OCI-LY7 (cell line): ENCODE measurements at regions not wholly inside any gene's neighbourhood (a gene's known extent, or its start where the extent isn't known, plus 50 kb on each side); places are given as distances from the start of the nearest gene placed in this dataset.

Source experiments
- BruUV-seq: library from RNA; stranded (reverse); fragments of 400-500 nt; replicated peaks from 2 replicates; lab custom pipeline; 2021; lab: Mats Ljungman, UMichigan
- CTCF ChIA-PET: fragments of 300-600 bp; sonication (Branson Sonifier 250); formaldehyde crosslinking; loops from one replicate; lab custom pipeline; 2022; ENCODE audit warnings: antibody characterized with exemption; ENCODE audit not compliant: unreplicated experiment; lab: Charles Lee
- POLR2A ChIA-PET: fragments of 300-600 bp; sonication (Branson Sonifier 250); formaldehyde crosslinking; loops from one replicate; lab custom pipeline; 2022; ENCODE audit warnings: antibody characterized with exemption; lab: Charles Lee
- DNase-seq: peaks from one replicate; pipeline ENCODE4 v3.0.0-alpha.2; 2015; ENCODE audit warnings: low spot score
- H2AFZ ChIP-seq: fragments of 200-600 bp; sonication (generic), shearing (Covaris generic); 2 replicates; pipeline ENCODE4 v1.6.1; 2014; ENCODE audit warnings: mild to moderate bottlenecking, antibody characterized with exemption, low read length, moderate library complexity
- H3K27ac ChIP-seq: fragments of 200-600 bp; sonication (generic); 2 replicates; pipeline ENCODE4 v1.5.1; 2014; ENCODE audit warnings: mixed run types, low read depth, mild to moderate bottlenecking, moderate library complexity, low read length, inconsistent platforms; ENCODE audit not compliant: poor library complexity, severe bottlenecking
- H3K36me3 ChIP-seq: fragments of 200-600 bp; sonication (generic); 2 replicates; pipeline ENCODE4 v1.6.1; 2014; ENCODE audit warnings: mild to moderate bottlenecking, antibody characterized with exemption, low read length, moderate library complexity, mixed read lengths; ENCODE audit not compliant: insufficient read depth
- H3K4me1 ChIP-seq: fragments of 200-600 bp; sonication (generic); 2 replicates; pipeline ENCODE4 v1.5.1; 2014; ENCODE audit warnings: mild to moderate bottlenecking, low read length; ENCODE audit not compliant: insufficient read depth, poor library complexity, severe bottlenecking
- H3K4me2 ChIP-seq: fragments of 200-600 bp; sonication (generic); 2 replicates; pipeline ENCODE4 v1.6.1; 2014; ENCODE audit warnings: mild to moderate bottlenecking, low read length
- H3K4me3 ChIP-seq: fragments of 200-600 bp; sonication (generic); 2 replicates; pipeline ENCODE4 v1.5.1; 2014; ENCODE audit warnings: mild to moderate bottlenecking, low read depth, low read length; ENCODE audit not compliant: poor library complexity, severe bottlenecking
- H3K79me2 ChIP-seq: fragments of 200-600 bp; sonication (generic); 2 replicates; pipeline ENCODE4 v1.6.1; 2016; ENCODE audit warnings: low read depth, mild to moderate bottlenecking, low read length, moderate library complexity, mixed read lengths; ENCODE audit not compliant: insufficient read depth
- H3K9me2 ChIP-seq: fragments of 200-600 bp; sonication (generic); 2 replicates; pipeline ENCODE4 v1.6.1; 2016; ENCODE audit warnings: mild to moderate bottlenecking, low read length, mixed read lengths; ENCODE audit not compliant: insufficient read depth
- H3K9me3 ChIP-seq: fragments of 200-600 bp; sonication (generic); 2 replicates; pipeline ENCODE4 v1.6.1; 2014; ENCODE audit warnings: mild to moderate bottlenecking, mixed run types, low read length, mixed read lengths
- H4K20me1 ChIP-seq: fragments of 200-600 bp; sonication (generic); 2 replicates; pipeline ENCODE4 v1.6.1; 2014; ENCODE audit warnings: mild to moderate bottlenecking, antibody characterized with exemption, low read length, moderate library complexity, mixed read lengths; ENCODE audit not compliant: insufficient read depth
- EZH2phosphoT487 ChIP-seq: fragments of 200-600 bp; sonication (generic); IDR thresholded peaks from 2 replicates; pipeline ENCODE4 v1.6.1; 2018; ENCODE audit warnings: low read depth, borderline replicate concordance, mild to moderate bottlenecking, mixed run types, antibody characterized with exemption, low read length, moderate library complexity, mixed read lengths
- intact Hi-C: fragments of 100-400 bp; cut with micrococcal nuclease; formaldehyde crosslinking; loops from one replicate; pipeline ENCODE4 v1.10.0; 2022; ENCODE audit not compliant: unreplicated experiment
- TF ChIP-seq, protein P1 (sequence below): fragments of 200-600 bp; sonication (generic); conservative IDR thresholded peaks from 2 replicates; pipeline ENCODE4 v1.5.1; 2014; ENCODE audit warnings: mild to moderate bottlenecking, antibody characterized with exemption, low read length, moderate library complexity, mixed read lengths

DNA sequence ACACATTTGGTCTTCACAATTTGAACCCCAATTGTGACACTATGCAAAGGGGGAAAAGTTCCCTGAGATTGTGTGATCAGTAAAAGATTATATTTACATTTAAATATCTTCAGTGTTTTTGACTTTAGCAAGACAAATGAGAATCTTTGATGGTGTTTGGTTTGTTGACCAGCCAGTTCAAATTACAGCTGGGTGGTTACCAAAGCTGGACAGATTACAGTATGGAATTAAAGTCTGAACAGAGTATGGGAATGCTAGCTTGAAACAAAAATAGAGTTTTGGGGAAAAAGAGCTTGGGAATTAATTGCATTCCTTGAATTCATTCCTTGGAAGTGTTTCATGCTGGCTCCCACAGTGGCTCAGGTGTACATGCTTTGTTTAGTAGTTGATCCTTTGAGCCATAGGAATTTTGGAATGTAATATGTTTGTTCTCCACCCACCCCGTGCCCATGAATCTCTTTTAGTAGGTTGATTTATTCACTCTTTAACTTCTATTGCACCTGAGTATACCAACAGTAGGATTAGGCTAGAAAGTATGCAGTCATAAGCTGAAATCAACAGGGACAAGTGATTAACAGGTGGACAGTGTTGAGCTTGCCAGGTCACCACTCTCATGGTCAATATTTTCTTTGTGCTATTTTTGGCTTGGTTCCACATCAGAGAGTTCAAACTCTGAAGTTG, 81.1 kb upstream of the HELT start:
- Histone ChIP-seq H4K20me1 (no peaks in the 10 kb centered on the region), H3K9me2 (no peaks in the 10 kb centered on the region), H3K36me3 (no peaks in the 10 kb centered on the region), H3K79me2 (no peaks in the 10 kb centered on the region), H3K9me3 (no peaks in the 10 kb centered on the region), H3K27ac (no peak overlapping the region), H3K4me2 (no peak overlapping the region), H3K4me3 (no peak overlapping the region), H3K4me1 (no peaks in the 10 kb centered on the region), H2AFZ (no peak overlapping the region)
- ChIA-PET CTCF (no interaction called here), POLR2A (interaction anchor here (0.6 to 1.4 kb wide), 3 partner anchors 20 to 172 kb away, joined by 3 to 5 read pairs (median 3); no protein-coding TSS in a partner anchor)
- no peak for TF ChIP-seq EZH2phosphoT487
- TF ChIP-seq, protein P1, sequence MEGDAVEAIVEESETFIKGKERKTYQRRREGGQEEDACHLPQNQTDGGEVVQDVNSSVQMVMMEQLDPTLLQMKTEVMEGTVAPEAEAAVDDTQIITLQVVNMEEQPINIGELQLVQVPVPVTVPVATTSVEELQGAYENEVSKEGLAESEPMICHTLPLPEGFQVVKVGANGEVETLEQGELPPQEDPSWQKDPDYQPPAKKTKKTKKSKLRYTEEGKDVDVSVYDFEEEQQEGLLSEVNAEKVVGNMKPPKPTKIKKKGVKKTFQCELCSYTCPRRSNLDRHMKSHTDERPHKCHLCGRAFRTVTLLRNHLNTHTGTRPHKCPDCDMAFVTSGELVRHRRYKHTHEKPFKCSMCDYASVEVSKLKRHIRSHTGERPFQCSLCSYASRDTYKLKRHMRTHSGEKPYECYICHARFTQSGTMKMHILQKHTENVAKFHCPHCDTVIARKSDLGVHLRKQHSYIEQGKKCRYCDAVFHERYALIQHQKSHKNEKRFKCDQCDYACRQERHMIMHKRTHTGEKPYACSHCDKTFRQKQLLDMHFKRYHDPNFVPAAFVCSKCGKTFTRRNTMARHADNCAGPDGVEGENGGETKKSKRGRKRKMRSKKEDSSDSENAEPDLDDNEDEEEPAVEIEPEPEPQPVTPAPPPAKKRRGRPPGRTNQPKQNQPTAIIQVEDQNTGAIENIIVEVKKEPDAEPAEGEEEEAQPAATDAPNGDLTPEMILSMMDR: no peak
- intact Hi-C loops: no loop called here
- no TSS peak for BruUV-seq
- DNase-seq: no peak

DNA sequence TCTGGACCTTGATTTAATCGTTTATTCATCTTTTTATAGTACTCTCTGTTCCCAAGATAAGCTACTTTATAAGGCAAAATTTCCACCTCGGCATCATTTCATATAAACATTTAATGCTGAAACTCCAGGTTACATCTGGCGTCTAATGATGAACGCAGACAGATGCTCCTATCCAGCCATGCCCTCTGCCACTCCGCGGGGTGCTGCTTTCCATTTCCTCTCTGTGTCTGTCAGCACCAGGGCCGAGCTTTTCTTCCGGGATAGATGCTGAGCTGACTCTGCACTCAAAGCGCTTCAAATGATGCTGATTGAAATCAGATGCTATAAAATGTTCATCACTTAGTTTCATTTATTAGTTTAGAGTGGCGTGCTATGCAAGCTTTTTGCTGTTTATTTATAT, 80.5 kb upstream of the HELT start:
- Histone ChIP-seq H3K9me3 (no peaks in the 10 kb centered on the region), H3K9me2 (no peaks in the 10 kb centered on the region), H3K4me3 (no peak overlapping the region), H3K4me1 (no peaks in the 10 kb centered on the region), H3K79me2 (no peaks in the 10 kb centered on the region), H3K4me2 (no peak overlapping the region), H4K20me1 (no peaks in the 10 kb centered on the region), H2AFZ (no peak overlapping the region), H3K27ac (no peak overlapping the region), H3K36me3 (no peaks in the 10 kb centered on the region)
- BruUV-seq: no TSS peak
- POLR2A ChIA-PET: interaction anchor here (0.6 to 1.4 kb wide), 3 partner anchors 20 to 172 kb away, joined by 3 to 5 read pairs (median 3); no protein-coding TSS in a partner anchor
- intact Hi-C loops: no loop called here
- DNase-seq: no peak
- CTCF ChIA-PET: no interaction called here
- TF ChIP-seq, protein P1: no peak
- no peak for TF ChIP-seq EZH2phosphoT487

DNA sequence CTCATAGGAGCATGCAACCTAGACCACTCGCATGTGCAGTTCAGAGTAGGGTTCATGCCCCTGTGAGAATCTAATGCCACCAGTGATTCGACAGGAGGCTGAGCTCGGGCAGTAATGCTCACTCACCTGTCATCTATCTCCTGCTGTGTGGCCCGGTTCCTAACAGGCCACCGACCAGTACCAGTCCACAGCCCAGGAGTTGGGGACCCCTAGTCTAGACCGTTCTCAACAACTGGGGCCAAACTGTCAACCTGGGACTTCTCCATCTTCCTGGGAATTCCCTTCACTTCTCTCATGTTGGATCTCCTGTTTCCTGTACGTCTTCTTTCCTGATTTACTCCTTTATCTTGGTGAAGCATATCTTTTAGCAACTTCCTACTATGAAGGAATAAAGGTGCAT, 79.4 kb upstream of the HELT start:
- TF ChIP-seq EZH2phosphoT487: no peak
- TF ChIP-seq, protein P1: no peak
- ChIA-PET POLR2A (no interaction called here), CTCF (no interaction called here)
- Histone ChIP-seq H3K27ac (no peak overlapping the region), H3K9me2 (no peaks in the 10 kb centered on the region), H3K4me2 (no peak overlapping the region), H2AFZ (no peak overlapping the region), H3K4me3 (no peak overlapping the region), H3K79me2 (no peaks in the 10 kb centered on the region), H4K20me1 (no peaks in the 10 kb centered on the region), H3K9me3 (no peaks in the 10 kb centered on the region), H3K36me3 (no peaks in the 10 kb centered on the region), H3K4me1 (no peaks in the 10 kb centered on the region)
- intact Hi-C loops: no loop called here
- no peak for DNase-seq
- BruUV-seq: no TSS peak
